ENCODE measurements at regions not wholly inside any gene's neighbourhood (a gene's known extent, or its start where the extent isn't known, plus 50 kb on each side); places are given as distances from the start of the nearest gene placed in this dataset.

- Histone ChIP-seq H3F3A (ENCODE audit: low read depth) (no peaks in the 10 kb centered on the region), H3K27me3 (ENCODE audit: insufficient read depth, low read length, poor library complexity, severe bottlenecking) (no peaks in the 10 kb centered on the region), H4K20me1 (ENCODE audit: insufficient read depth, low read length, poor library complexity, severe bottlenecking) (no peaks in the 10 kb centered on the region), H3K9ac (ENCODE audit: low read depth, low read length, poor library complexity, severe bottlenecking) (no peak overlapping the region), H3K9me2 (replicated peaks; ENCODE audit: low read depth, low read length) (no peaks in the 10 kb centered on the region), H3K9me3 (ENCODE audit: insufficient read depth, low read depth, low read length) (0 out of 2 replicates have a peak, but pooled peaks cover 3% of the 10 kb centered on the region), H3K4me1 (ENCODE audit: insufficient read depth, low read length, poor library complexity, severe bottlenecking) (no peaks in the 10 kb centered on the region), H3K4me3 (ENCODE audit: low read length, poor library complexity, severe bottlenecking) (no peak overlapping the region), H3K79me2 (ENCODE audit: insufficient read depth, low read length) (no peaks in the 10 kb centered on the region), H2AFZ (ENCODE audit: low read length) (no peak overlapping the region), H3K4me2 (ENCODE audit: low read depth, low read length, poor library complexity, severe bottlenecking) (no peak overlapping the region), H3K36me3 (ENCODE audit: insufficient read depth, low read length) (no peaks in the 10 kb centered on the region)
- TF ChIP-seq CTCF (conservative IDR thresholded peaks at IDR 0.05; ENCODE audit: low read length) (no peak), EZH2phosphoT487 (IDR thresholded peaks at IDR 0.05; ENCODE audit: borderline replicate concordance) (no peak)
These were observed 527.1 kb downstream of the TYW1 start for GRCh38 chr7:67523713-67524112.

GRCh38 chr7:67525588-67525987 lies 529.0 kb downstream of the TYW1 start:
- Histone ChIP-seq H3K9me2 (replicated peaks; ENCODE audit: low read depth, low read length) (no peaks in the 10 kb centered on the region), H4K20me1 (ENCODE audit: insufficient read depth, low read length, poor library complexity, severe bottlenecking) (no peaks in the 10 kb centered on the region)

GRCh38 chr7:67535241-67535989 lies 538.8 kb downstream of the TYW1 start:
- no peaks in the 10 kb centered on the region for H4K20me1 ChIP-seq (ENCODE audit: insufficient read depth, low read length, poor library complexity, severe bottlenecking)
- H3K4me2 ChIP-seq (ENCODE audit: low read depth, low read length, poor library complexity, severe bottlenecking) = no peak overlapping the region
- no peak overlapping the region for H2AFZ ChIP-seq (ENCODE audit: low read length)
- H3K9ac ChIP-seq (ENCODE audit: low read depth, low read length, poor library complexity, severe bottlenecking) = no peak overlapping the region
- no peaks in the 10 kb centered on the region for H3K9me3 ChIP-seq (ENCODE audit: insufficient read depth, low read depth, low read length)
- no peak for TF ChIP-seq EZH2phosphoT487 (IDR thresholded peaks at IDR 0.05; ENCODE audit: borderline replicate concordance)
- TF ChIP-seq CTCF (conservative IDR thresholded peaks at IDR 0.05; ENCODE audit: low read length) = no peak
- H3K36me3 ChIP-seq (ENCODE audit: insufficient read depth, low read length) = no peaks in the 10 kb centered on the region
- no peaks in the 10 kb centered on the region for H3F3A ChIP-seq (ENCODE audit: low read depth)
- no peak overlapping the region for H3K4me3 ChIP-seq (ENCODE audit: low read length, poor library complexity, severe bottlenecking)
- no peaks in the 10 kb centered on the region for H3K79me2 ChIP-seq (ENCODE audit: insufficient read depth, low read length)
- H3K4me1 ChIP-seq (ENCODE audit: insufficient read depth, low read length, poor library complexity, severe bottlenecking) = no peaks in the 10 kb centered on the region
- no peaks in the 10 kb centered on the region for H3K9me2 ChIP-seq (replicated peaks; ENCODE audit: low read depth, low read length)
- no peaks in the 10 kb centered on the region for H3K27me3 ChIP-seq (ENCODE audit: insufficient read depth, low read length, poor library complexity, severe bottlenecking)

More at GRCh38 chr7:67525588-67525987, 529.0 kb downstream of the TYW1 start:
- no peaks in the 10 kb centered on the region for H3K36me3 ChIP-seq (ENCODE audit: insufficient read depth, low read length)
- no peaks in the 10 kb centered on the region for H3K27me3 ChIP-seq (ENCODE audit: insufficient read depth, low read length, poor library complexity, severe bottlenecking)
- no peaks in the 10 kb centered on the region for H3K79me2 ChIP-seq (ENCODE audit: insufficient read depth, low read length)
- no peaks in the 10 kb centered on the region for H3K4me1 ChIP-seq (ENCODE audit: insufficient read depth, low read length, poor library complexity, severe bottlenecking)
- no peaks in the 10 kb centered on the region for H3F3A ChIP-seq (ENCODE audit: low read depth)
- H3K9ac ChIP-seq (ENCODE audit: low read depth, low read length, poor library complexity, severe bottlenecking) = no peak overlapping the region
- no peak overlapping the region for H3K4me2 ChIP-seq (ENCODE audit: low read depth, low read length, poor library complexity, severe bottlenecking)
- no peak overlapping the region for H3K4me3 ChIP-seq (ENCODE audit: low read length, poor library complexity, severe bottlenecking)
- no peak for TF ChIP-seq CTCF (conservative IDR thresholded peaks at IDR 0.05; ENCODE audit: low read length)
- TF ChIP-seq EZH2phosphoT487 (IDR thresholded peaks at IDR 0.05; ENCODE audit: borderline replicate concordance) = no peak
- no peak overlapping the region for H2AFZ ChIP-seq (ENCODE audit: low read length)
- H3K9me3 ChIP-seq (ENCODE audit: insufficient read depth, low read depth, low read length) = no peaks in the 10 kb centered on the region
